GM12872 (cell line): ENCODE measurements at regions not wholly inside any gene's neighbourhood (a gene's known extent, or its start where the extent isn't known, plus 50 kb on each side); places are given as distances from the start of the nearest gene placed in this dataset.

Experiments used
- CTCF ChIP-seq: IDR thresholded peaks from 3 replicates; pipeline ENCODE4 v1.5.1; 2011; ENCODE audit warnings: low read depth, mild to moderate bottlenecking, low read length, moderate library complexity; ENCODE audit not compliant: insufficient read depth

DNA sequence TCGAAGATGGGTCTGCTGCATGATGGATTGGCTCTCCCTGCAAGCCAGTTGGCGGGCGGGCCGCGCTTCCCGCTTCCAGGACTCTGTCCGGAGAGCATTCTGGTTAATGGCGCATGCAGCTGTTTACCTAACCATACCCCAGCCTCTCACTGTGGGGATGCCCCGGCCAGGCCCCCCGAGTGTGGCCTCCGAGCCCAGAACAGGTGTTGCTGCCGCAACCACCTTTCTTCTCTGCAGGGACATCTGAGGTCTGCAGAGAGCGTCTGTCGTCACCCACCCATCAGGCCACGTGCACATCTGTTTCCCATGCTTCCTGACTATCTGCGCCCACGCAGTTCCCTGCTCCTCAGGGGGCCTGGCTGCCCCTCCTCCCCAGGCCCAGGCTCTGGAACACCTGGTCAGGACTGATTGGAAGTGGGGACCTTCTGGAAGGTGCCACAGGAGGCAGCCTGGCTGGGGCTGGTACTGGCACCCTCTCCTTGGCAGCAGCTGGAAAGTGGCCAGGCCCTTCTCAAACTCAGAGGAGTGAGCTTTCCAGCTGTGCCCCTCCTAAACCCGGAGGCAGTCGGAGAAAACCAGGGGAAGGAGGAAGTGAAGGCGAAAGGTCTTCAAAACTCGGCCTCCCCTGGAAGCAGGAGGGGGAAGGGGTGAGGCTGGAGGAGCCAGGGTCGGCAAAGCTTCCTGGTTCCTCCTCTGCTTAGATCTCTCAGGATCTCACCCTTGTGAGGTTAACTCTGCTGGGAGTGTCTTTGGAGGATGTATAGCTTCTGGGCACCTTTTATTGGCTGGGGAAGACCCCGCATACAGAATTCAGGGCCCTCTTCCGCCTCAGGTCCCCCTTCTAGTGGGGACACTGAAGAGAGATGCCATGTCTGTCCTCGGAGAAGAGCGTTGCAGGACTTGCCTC, 64.5 kb upstream of the CIBAR2 start:
- no peak for TF ChIP-seq CTCF

DNA sequence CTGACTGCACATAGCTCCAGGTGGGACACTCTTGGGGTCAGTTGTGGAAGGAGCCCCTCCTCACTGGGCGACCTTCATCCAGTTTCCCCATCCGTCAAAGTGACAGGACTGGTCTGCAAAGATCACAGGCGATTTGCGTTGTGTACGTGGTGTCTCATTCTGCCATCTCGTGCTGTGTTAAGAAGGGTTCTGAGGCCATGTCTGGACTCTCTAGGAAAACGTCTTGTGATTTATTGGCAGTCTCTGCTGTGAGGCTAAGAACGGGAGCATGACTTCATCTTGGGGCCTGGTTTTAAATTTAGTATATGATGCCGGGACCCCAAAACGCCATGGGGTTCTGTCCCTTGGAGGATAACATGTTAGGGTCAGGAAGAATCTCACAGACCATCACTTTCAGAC, 65.2 kb upstream of the CIBAR2 start:
- TF ChIP-seq CTCF, result no peak

- TF ChIP-seq CTCF, result no peak
Measured at GRCh38 chr16:85178006-85178591, 65.8 kb upstream of the CIBAR2 start.

GRCh38 chr16:85178596-85178995, 66.3 kb upstream of the CIBAR2 start:
- TF ChIP-seq CTCF, result no peak

DNA sequence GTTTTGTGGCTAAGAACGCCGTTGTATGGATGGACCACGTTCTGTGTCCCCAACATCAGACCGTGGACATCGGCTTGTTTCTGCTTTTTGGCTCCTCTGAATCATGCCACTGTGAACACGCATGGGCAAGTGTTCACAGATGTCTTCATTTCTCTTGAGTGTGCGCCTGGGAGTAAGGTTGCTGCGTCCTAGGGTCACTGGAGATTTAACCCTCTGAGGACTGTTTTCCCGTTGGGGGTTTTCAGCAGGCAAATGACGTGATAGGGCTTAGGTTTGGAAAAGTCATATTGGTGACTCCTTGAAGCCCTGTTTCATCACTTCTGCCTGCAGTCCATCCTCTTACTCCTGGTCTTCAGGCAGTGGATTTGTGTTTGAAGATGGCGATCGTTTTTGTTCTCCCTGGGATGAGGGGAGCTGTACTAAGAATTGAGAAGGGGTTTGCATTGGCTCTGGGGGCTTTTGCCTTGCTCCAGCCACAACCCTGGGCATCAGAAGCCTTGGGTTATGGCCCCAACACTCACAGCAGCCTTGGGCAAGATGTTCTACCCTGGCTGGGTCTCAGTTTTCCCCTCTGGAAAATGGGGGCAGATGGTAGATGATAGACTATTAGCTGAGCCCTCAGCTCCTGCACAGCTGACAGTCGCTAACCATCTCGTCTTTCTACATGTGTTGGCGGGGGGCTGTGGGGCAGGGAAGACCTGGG, 67.2 kb upstream of the CIBAR2 start:
- no peak for TF ChIP-seq CTCF

DNA sequence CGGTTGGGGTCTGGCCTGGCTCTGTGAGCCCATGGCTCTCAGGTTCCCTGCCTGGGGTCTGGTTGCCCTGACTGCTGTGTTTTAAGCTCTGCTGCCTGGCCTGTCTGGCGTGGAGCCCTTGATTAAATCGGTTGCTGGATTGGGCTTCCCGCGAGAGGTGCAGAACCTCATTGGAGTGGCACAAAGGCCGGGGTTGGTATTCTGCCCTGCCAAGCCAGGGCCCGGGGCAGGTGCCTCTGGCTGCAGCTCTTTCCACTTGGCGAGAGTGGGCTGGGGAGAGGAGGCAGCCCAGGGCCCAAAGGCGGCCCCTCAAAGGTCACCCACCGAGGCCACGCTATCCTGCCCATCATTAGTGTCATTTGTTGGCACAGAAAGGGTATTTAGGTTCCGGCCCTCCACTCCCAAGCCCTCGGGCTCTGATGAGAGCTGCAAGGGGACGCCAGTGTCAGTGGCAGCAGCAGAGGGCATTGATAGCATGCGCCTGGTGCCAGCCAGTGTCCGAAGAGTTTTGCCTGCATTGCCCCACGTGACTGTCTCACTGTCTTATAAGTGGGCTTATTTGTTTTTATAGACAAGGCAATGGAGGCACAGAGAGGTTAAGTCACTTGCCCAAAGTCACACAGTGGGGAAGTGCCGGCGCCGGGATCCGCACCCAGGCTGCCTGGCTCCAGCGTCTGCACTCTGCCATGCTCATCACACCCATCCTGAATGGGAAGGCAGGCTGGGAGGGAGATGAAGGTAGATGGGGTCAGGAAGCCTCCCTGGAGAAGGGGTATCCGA, 68.0 kb upstream of the CIBAR2 start:
- no peak for TF ChIP-seq CTCF
